Type B pancreatic cell (in vitro differentiated cells): ENCODE measurements at regions not wholly inside any gene's neighbourhood (a gene's known extent, or its start where the extent isn't known, plus 50 kb on each side); places are given as distances from the start of the nearest gene placed in this dataset.

Experiments used
- DNase-seq: peaks from one replicate; pipeline ENCODE4 v3.0.0; 2021; ENCODE audit warnings: mixed read lengths; ENCODE audit not compliant: unreplicated experiment; ENCODE audit errors: extremely low spot score
- H3K27ac Mint-ChIP-seq: 2 replicates; pipeline ENCODE4 v1.8.0; 2021; ENCODE audit warnings: mild to moderate bottlenecking, mixed read lengths
- H3K27me3 Mint-ChIP-seq: 2 replicates; pipeline ENCODE4 v1.8.0; 2021; ENCODE audit warnings: mixed read lengths
- H3K36me3 Mint-ChIP-seq: 2 replicates; pipeline ENCODE4 v1.8.0; 2021; ENCODE audit warnings: mixed read lengths
- H3K4me1 Mint-ChIP-seq: one replicate; pipeline ENCODE4 v1.8.0; 2021; ENCODE audit warnings: mixed read lengths; ENCODE audit not compliant: unreplicated experiment
- H3K4me3 Mint-ChIP-seq: 2 replicates; pipeline ENCODE4 v1.8.0; 2021; ENCODE audit warnings: mild to moderate bottlenecking, mixed read lengths
- H3K9me3 Mint-ChIP-seq: 2 replicates; pipeline ENCODE4 v1.8.0; 2021; ENCODE audit warnings: mixed read lengths
- TF ChIP-seq, protein P1 (sequence below): fragments of 200-600 bp; sonication (generic); conservative IDR thresholded peaks from 2 replicates; pipeline ENCODE4 v1.5.0; 2021; ENCODE audit warnings: antibody characterized with exemption, mild to moderate bottlenecking

DNA sequence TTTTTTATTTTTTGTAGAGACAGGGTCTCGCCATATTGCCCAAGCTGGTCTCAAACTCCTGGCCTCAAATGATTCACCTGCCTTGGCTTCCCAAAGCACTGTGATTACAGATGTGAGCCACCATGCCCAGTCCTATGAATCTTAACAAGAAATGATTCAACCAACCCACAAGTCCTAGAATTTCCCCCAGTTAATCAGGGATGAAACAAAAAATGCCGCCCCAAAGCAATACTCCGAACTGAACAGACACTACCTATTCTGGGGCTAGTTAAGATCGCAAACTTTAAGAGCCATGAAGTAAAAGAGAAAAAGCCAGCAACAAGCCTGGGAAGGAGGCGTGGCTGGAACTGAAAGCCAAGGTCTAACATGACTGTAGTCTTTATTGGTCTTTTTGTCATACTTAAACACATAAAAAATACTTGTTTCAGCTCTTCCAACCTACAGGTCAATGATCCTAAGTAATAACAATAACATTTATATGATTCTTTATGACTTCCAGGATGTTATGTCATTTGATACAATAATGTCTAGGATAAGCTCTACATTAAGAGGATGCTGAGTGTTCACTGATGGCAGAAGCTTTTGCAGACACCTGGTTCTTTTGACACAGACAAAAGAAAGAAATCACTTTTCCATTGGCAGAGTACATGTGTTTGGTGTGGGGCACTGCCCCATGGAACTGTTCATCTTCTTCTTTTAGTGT, 361.1 kb upstream of the TLE4 start:
- no peak overlapping the region for H3K27ac Mint-ChIP-seq
- H3K4me3 Mint-ChIP-seq: no peak overlapping the region
- H3K36me3 Mint-ChIP-seq: no peaks in the 10 kb centered on the region
- peaks cover 23% of the 10 kb centered on the region for H3K27me3 Mint-ChIP-seq
- H3K4me1 Mint-ChIP-seq: no peaks in the 10 kb centered on the region
- DNase-seq: no peak
- TF ChIP-seq, protein P1, sequence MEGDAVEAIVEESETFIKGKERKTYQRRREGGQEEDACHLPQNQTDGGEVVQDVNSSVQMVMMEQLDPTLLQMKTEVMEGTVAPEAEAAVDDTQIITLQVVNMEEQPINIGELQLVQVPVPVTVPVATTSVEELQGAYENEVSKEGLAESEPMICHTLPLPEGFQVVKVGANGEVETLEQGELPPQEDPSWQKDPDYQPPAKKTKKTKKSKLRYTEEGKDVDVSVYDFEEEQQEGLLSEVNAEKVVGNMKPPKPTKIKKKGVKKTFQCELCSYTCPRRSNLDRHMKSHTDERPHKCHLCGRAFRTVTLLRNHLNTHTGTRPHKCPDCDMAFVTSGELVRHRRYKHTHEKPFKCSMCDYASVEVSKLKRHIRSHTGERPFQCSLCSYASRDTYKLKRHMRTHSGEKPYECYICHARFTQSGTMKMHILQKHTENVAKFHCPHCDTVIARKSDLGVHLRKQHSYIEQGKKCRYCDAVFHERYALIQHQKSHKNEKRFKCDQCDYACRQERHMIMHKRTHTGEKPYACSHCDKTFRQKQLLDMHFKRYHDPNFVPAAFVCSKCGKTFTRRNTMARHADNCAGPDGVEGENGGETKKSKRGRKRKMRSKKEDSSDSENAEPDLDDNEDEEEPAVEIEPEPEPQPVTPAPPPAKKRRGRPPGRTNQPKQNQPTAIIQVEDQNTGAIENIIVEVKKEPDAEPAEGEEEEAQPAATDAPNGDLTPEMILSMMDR: no peak
- no peaks in the 10 kb centered on the region for H3K9me3 Mint-ChIP-seq

DNA sequence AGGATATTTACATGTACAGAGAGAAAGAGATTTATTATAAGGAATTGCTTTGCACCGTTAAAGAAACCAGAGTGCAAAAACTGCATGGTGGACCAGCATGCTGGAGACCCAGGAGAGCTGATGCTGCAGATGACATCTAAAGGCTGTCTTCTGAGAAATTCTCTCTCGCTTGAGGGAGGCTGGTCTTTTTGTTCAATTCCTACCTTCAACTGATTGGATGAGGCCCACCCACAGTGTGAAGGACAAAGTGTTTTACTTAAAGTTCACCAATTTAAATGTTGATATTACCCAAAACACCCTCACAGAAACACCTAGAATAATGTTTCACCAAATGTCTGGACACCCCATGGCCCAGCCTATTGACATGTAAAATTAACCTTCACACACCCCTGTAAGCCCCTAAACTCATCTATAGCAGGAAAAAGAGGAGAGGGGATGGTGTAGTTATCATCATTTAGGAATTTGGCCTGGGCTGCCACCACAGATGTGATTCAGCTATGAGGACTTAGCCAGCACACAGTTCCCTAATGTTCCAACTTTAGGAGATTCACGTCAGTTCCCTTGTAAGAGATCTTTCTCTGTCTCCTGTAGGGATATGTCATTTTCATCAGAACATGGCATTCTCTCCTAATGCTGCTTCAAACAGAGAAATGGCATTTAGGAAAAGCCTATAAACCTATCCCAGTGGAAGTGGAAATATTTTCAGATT, 358.2 kb upstream of the TLE4 start:
- no peak for DNase-seq
- peaks cover 8% of the 10 kb centered on the region for H3K9me3 Mint-ChIP-seq
- H3K4me1 Mint-ChIP-seq: no peaks in the 10 kb centered on the region
- no peak overlapping the region for H3K4me3 Mint-ChIP-seq
- H3K36me3 Mint-ChIP-seq: no peaks in the 10 kb centered on the region
- H3K27me3 Mint-ChIP-seq: peaks cover 20% of the 10 kb centered on the region
- no peak overlapping the region for H3K27ac Mint-ChIP-seq
- TF ChIP-seq, protein P1: no peak

DNA sequence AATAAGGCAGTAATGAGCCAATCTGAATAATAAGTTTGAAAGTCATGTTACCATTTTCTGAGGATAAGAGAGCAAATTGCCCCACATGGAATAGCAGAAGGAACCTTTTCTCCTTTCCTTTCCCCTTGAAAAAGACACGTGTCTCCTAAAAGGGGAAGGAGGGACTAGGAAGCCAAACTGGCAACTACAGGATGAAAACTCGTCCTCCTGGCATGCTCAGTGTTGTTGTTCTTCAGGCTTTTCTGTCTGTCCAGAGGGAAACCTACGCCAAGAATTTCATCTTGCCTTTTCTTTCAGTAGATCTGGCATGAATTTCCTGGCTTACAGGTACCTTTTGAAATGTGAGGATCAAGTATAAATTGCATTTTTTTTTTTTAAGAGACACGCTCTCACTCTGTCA, 355.9 kb upstream of the TLE4 start:
- Mint-ChIP-seq H3K4me3 (no peak overlapping the region), H3K9me3 (peaks cover 15% of the 10 kb centered on the region), H3K27me3 (peaks cover 15% of the 10 kb centered on the region), H3K4me1 (no peaks in the 10 kb centered on the region), H3K27ac (no peak overlapping the region), H3K36me3 (no peaks in the 10 kb centered on the region)
- no peak for DNase-seq
- TF ChIP-seq, protein P1: no peak

DNA sequence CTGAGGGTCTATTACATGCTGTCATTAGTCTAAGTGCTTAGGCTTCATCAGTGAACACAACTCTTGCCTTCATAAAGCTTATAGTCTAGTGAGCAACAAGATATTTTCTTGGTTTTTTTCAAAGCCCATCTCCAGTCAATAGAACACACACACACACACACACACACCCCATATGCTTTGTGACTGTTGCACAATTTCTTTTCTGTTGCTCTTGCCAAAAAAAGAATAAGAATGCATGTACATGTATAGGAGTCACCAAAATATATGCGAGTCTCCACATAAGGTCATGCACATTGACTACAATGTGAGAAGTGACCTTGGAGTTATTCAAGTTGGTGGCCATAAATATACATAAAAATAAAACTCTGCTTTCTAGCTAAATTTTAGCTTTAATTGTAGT, 351.5 kb upstream of the TLE4 start:
- Mint-ChIP-seq H3K27ac (no peak overlapping the region), H3K27me3 (peaks cover 3% of the 10 kb centered on the region), H3K4me3 (no peak overlapping the region), H3K9me3 (peaks cover 20% of the 10 kb centered on the region), H3K4me1 (no peaks in the 10 kb centered on the region), H3K36me3 (no peaks in the 10 kb centered on the region)
- TF ChIP-seq, protein P1: no peak
- no peak for DNase-seq

DNA sequence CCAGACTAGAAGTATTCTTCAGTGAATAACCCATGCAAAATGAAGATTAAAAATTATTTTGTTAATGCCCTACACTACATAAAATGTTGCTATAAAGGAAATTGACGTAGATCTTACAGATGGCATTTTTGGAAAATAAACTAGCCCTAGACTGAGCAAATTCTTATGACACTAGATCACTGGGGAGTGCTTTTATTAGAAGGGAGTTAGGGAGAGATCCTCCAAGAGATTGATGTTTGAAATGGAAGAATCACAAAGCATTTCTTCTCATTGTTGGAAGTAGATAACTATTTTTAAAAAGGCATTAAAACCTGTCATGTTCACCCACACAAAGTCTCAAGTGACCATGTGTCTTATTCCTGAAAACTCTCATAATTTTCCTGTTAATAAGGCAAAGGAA, 351.1 kb upstream of the TLE4 start:
- Mint-ChIP-seq H3K36me3 (no peaks in the 10 kb centered on the region), H3K27me3 (peaks cover 3% of the 10 kb centered on the region), H3K27ac (no peak overlapping the region), H3K9me3 (peaks cover 20% of the 10 kb centered on the region), H3K4me1 (no peaks in the 10 kb centered on the region), H3K4me3 (no peak overlapping the region)
- TF ChIP-seq, protein P1: no peak
- DNase-seq: no peak
